ENCODE measurements at regions not wholly inside any gene's neighbourhood (a gene's known extent, or its start where the extent isn't known, plus 50 kb on each side); places are given as distances from the start of the nearest gene placed in this dataset.

- Histone ChIP-seq H3K27me3 (replicated peaks in 1 of 2; ENCODE audit: control insufficient read depth in 2 of 2, extremely low read depth in 1 of 2, insufficient read depth in 2 of 2, low read length in 1 of 2) (peaks cover 0 to 16% of the 10 kb centered on the region in 2 experiments), H3K9me3 (no peaks in the 10 kb centered on the region), H3K4me3 (ENCODE audit: control insufficient read depth in 1 of 2, extremely low read depth in 1 of 2, low read length in 1 of 2) (no peak overlapping the region), H3K36me3 (ENCODE audit: control insufficient read depth in 2 of 2, extremely low read depth in 1 of 2, insufficient read depth in 1 of 2, low read length in 1 of 2) (no peaks in the 10 kb centered on the region), H3K27ac (ENCODE audit: low read length) (no peak overlapping the region), H3K4me1 (ENCODE audit: control insufficient read depth in 1 of 2, extremely low read depth in 1 of 2, insufficient read depth in 2 of 2, low read length in 2 of 2) (no peaks in the 10 kb centered on the region)
- ChIA-PET CTCF (no interaction called here), POLR2A (no interaction called here)
- no peak for ATAC-seq (replicated peaks in 1 of 4)
- no peak for DNase-seq
- no peak overlapping the region for H3K27ac Mint-ChIP-seq
- peaks cover 0 to 4% of the 10 kb centered on the region in 2 donors for H3K27me3 Mint-ChIP-seq
- no peaks in the 10 kb centered on the region for H3K36me3 Mint-ChIP-seq
- peaks cover 0 to 4% (median 0%) of the 10 kb centered on the region in 3 donors for H3K9me3 Mint-ChIP-seq
- no peaks in the 10 kb centered on the region for H3K4me1 Mint-ChIP-seq
- no peak overlapping the region for H3K4me3 Mint-ChIP-seq
- WGBS (ENCODE audit: insufficient coverage), result 80% methylated on average over 7 of the region's 8 CpGs
These were observed 103.0 kb upstream of the RREB1 start for GRCh38 chr6:7004581-7005297.

DNA sequence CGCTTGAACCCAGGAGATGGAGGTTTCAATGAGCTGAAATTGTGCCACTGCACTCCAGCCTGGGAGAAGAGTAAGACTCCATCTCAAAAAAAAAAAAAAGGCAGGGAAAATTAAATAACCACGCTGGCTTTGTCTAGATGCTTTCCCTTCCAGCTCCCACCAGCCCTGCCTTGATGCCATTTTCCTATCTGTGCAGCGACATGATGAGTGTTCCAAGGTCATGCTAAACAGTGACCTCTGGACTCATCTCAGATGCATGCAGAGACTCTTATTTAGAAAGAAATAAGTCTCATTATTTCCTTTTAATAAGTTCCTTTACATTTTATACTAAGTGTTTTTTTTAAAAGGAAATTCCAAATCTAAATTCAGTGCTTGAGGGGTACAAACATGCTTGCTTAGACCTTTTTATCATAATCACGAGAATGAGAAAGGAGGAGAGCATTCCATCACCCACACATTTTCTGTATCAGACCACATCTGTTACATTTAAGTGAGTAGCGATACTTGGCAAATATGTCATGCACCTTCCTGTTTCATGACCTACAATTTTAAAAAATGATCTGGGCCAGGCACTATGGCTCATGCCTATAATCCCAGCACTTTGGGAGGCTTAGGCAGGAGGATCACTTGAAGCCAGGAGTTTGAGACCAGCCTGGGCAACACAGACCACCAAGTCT, 101.1 kb upstream of the RREB1 start:
- Histone ChIP-seq H3K9me3 (no peaks in the 10 kb centered on the region), H3K27me3 (replicated peaks in 1 of 2; ENCODE audit: control insufficient read depth in 2 of 2, extremely low read depth in 1 of 2, insufficient read depth in 2 of 2, low read length in 1 of 2) (peaks cover 0 to 12% of the 10 kb centered on the region in 2 experiments), H3K4me3 (ENCODE audit: control insufficient read depth in 1 of 2, extremely low read depth in 1 of 2, low read length in 1 of 2) (no peak overlapping the region), H3K4me1 (ENCODE audit: control insufficient read depth in 1 of 2, extremely low read depth in 1 of 2, insufficient read depth in 2 of 2, low read length in 2 of 2) (no peaks in the 10 kb centered on the region), H3K27ac (ENCODE audit: low read length) (no peak overlapping the region), H3K36me3 (ENCODE audit: control insufficient read depth in 2 of 2, extremely low read depth in 1 of 2, insufficient read depth in 1 of 2, low read length in 1 of 2) (no peaks in the 10 kb centered on the region)
- H3K36me3 Mint-ChIP-seq, result no peaks in the 10 kb centered on the region
- ATAC-seq (replicated peaks in 1 of 4) (no peak), DNase-seq (no peak)
- CTCF ChIA-PET, result no interaction called here
- no CpG with 5 or more reads among the region's 5 CpGs for WGBS (ENCODE audit: insufficient coverage)
- POLR2A ChIA-PET, result interaction anchor here in 1 of 2 donors (0.6 kb wide), 1 partner anchor 1105 kb away, joined by 3 read pairs; no protein-coding TSS in a partner anchor
- H3K27ac Mint-ChIP-seq, result no peak overlapping the region
- H3K4me1 Mint-ChIP-seq, result no peaks in the 10 kb centered on the region
- no peaks in the 10 kb centered on the region for H3K9me3 Mint-ChIP-seq
- no peak overlapping the region for H3K4me3 Mint-ChIP-seq
- peaks cover 0 to 6% of the 10 kb centered on the region in 2 donors for H3K27me3 Mint-ChIP-seq

DNA sequence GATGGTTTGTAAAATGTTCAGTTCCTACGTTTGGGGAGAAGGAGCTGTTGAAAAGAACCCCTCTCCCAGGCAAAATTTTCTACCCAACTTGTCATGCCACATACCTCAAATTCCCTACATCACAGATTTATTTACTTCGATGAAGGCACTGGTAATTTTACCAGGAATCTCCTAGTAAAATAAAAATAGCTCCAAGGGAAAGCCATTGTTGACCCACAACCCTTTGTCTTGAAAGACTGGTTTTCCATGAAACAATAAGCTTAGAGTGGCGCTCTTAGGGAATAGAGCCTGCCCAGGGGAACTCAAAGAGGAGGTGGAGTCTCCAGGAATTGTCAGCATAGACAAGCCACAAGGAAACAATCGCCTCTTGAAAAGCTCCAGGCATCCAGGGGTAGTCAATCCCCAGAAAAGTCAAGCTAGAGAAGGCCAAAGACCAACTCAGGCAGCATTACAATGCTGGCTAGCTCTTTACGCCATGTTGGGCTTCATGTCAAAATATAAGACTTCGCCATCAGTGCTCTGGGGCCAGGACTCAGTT, 99.2 kb upstream of the RREB1 start:
- Mint-ChIP-seq H3K4me1 (no peaks in the 10 kb centered on the region), H3K27ac (no peak overlapping the region), H3K27me3 (peaks cover 0 to 6% of the 10 kb centered on the region in 2 donors), H3K9me3 (no peaks in the 10 kb centered on the region), H3K4me3 (no peak overlapping the region), H3K36me3 (no peaks in the 10 kb centered on the region)
- H3K27ac ChIP-seq (ENCODE audit: low read length), result no peak overlapping the region
- POLR2A ChIA-PET, result no interaction called here
- H3K4me3 ChIP-seq (ENCODE audit: control insufficient read depth in 1 of 2, extremely low read depth in 1 of 2, low read length in 1 of 2), result no peak overlapping the region
- peaks cover 0 to 12% of the 10 kb centered on the region in 2 experiments for H3K27me3 ChIP-seq (replicated peaks in 1 of 2; ENCODE audit: control insufficient read depth in 2 of 2, extremely low read depth in 1 of 2, insufficient read depth in 2 of 2, low read length in 1 of 2)
- H3K36me3 ChIP-seq (ENCODE audit: control insufficient read depth in 2 of 2, extremely low read depth in 1 of 2, insufficient read depth in 1 of 2, low read length in 1 of 2), result no peaks in the 10 kb centered on the region
- CTCF ChIA-PET, result no interaction called here
- ATAC-seq (replicated peaks in 1 of 4) (no peak), DNase-seq (no peak)
- no peaks in the 10 kb centered on the region for H3K4me1 ChIP-seq (ENCODE audit: control insufficient read depth in 1 of 2, extremely low read depth in 1 of 2, insufficient read depth in 2 of 2, low read length in 2 of 2)
- no peaks in the 10 kb centered on the region for H3K9me3 ChIP-seq
- WGBS (ENCODE audit: insufficient coverage), result 89% methylated on average over 4 of the region's 6 CpGs

DNA sequence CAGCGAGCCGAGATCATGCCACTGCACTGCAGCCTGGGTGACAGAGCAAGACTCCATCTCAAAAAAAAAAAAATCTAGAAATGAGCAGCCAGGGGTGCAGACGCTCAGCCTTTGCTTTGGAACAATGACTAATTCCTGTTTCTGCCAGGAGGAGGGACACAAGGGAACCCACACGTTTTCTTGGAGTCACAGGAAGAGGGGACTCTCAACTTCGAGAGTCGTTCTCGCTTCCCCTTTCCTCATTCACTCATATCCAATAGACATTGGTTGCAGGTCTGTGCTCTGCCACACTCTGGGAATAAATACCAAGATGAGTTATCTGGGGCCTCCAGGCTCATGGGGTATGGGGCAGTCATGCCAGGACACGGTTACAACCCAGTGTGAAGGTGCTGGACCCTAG, 91.5 kb upstream of the RREB1 start:
- no peaks in the 10 kb centered on the region for H3K9me3 Mint-ChIP-seq
- no peaks in the 10 kb centered on the region for H3K9me3 ChIP-seq
- H3K4me3 ChIP-seq (ENCODE audit: control insufficient read depth in 1 of 2, extremely low read depth in 1 of 2, low read length in 1 of 2), result no peak overlapping the region
- DNase-seq (no peak), ATAC-seq (replicated peaks in 1 of 4) (no peak)
- H3K36me3 ChIP-seq (ENCODE audit: control insufficient read depth in 2 of 2, extremely low read depth in 1 of 2, insufficient read depth in 1 of 2, low read length in 1 of 2), result no peaks in the 10 kb centered on the region
- no peaks in the 10 kb centered on the region for H3K4me1 ChIP-seq (ENCODE audit: control insufficient read depth in 1 of 2, extremely low read depth in 1 of 2, insufficient read depth in 2 of 2, low read length in 2 of 2)
- H3K27ac Mint-ChIP-seq, result no peak overlapping the region
- H3K36me3 Mint-ChIP-seq, result no peaks in the 10 kb centered on the region
- no peak overlapping the region for H3K27ac ChIP-seq (ENCODE audit: low read length)
- H3K27me3 ChIP-seq (replicated peaks in 1 of 2; ENCODE audit: control insufficient read depth in 2 of 2, extremely low read depth in 1 of 2, insufficient read depth in 2 of 2, low read length in 1 of 2), result peaks cover 0 to 4% of the 10 kb centered on the region in 2 experiments
- POLR2A ChIA-PET, result interaction anchor here in 1 of 2 donors (0.7 kb wide), 1 partner anchor 139 kb away, joined by 3 read pairs; no protein-coding TSS in a partner anchor
- 85% methylated on average over 4 of the region's 8 CpGs for WGBS (ENCODE audit: insufficient coverage)
- H3K4me1 Mint-ChIP-seq, result no peaks in the 10 kb centered on the region
- CTCF ChIA-PET, result no interaction called here
- H3K4me3 Mint-ChIP-seq, result no peak overlapping the region
- H3K27me3 Mint-ChIP-seq, result peaks cover 0 to 6% of the 10 kb centered on the region in 2 donors

- Histone ChIP-seq H3K36me3 (ENCODE audit: control insufficient read depth in 2 of 2, extremely low read depth in 1 of 2, insufficient read depth in 1 of 2, low read length in 1 of 2) (no peaks in the 10 kb centered on the region), H3K9me3 (no peaks in the 10 kb centered on the region), H3K4me3 (ENCODE audit: control insufficient read depth in 1 of 2, extremely low read depth in 1 of 2, low read length in 1 of 2) (no peak overlapping the region), H3K4me1 (ENCODE audit: control insufficient read depth in 1 of 2, extremely low read depth in 1 of 2, insufficient read depth in 2 of 2, low read length in 2 of 2) (no peaks in the 10 kb centered on the region), H3K27me3 (replicated peaks in 1 of 2; ENCODE audit: control insufficient read depth in 2 of 2, extremely low read depth in 1 of 2, insufficient read depth in 2 of 2, low read length in 1 of 2) (peaks cover 0 to 23% of the 10 kb centered on the region in 2 experiments), H3K27ac (ENCODE audit: low read length) (no peak overlapping the region)
- H3K4me3 Mint-ChIP-seq, result no peak overlapping the region
- H3K27ac Mint-ChIP-seq, result no peak overlapping the region
- WGBS (ENCODE audit: insufficient coverage), result 54% methylated on average over 1 of the region's 2 CpGs
- ATAC-seq (replicated peaks in 1 of 4) (no peak), DNase-seq (no peak)
- ChIA-PET POLR2A (no interaction called here), CTCF (no interaction called here)
- H3K9me3 Mint-ChIP-seq, result no peaks in the 10 kb centered on the region
- peaks cover 3 to 5% of the 10 kb centered on the region in 2 donors for H3K27me3 Mint-ChIP-seq
- H3K36me3 Mint-ChIP-seq, result no peaks in the 10 kb centered on the region
- H3K4me1 Mint-ChIP-seq, result no peaks in the 10 kb centered on the region
These were observed 86.5 kb upstream of the RREB1 start for GRCh38 chr6:7021301-7021700.

GRCh38 chr6:7025861-7026260, 81.9 kb upstream of the RREB1 start:
- Mint-ChIP-seq H3K27ac (no peak overlapping the region), H3K4me3 (no peak overlapping the region), H3K27me3 (peaks cover 7 to 13% of the 10 kb centered on the region in 2 donors), H3K9me3 (no peaks in the 10 kb centered on the region), H3K36me3 (no peaks in the 10 kb centered on the region), H3K4me1 (no peaks in the 10 kb centered on the region)
- ChIA-PET CTCF (no interaction called here), POLR2A (interaction anchor here in 1 of 2 donors (0.8 kb wide), 1 partner anchor 1032 kb away, joined by 11 read pairs; no protein-coding TSS in a partner anchor)
- Histone ChIP-seq H3K36me3 (ENCODE audit: control insufficient read depth in 2 of 2, extremely low read depth in 1 of 2, insufficient read depth in 1 of 2, low read length in 1 of 2) (no peaks in the 10 kb centered on the region), H3K4me3 (ENCODE audit: control insufficient read depth in 1 of 2, extremely low read depth in 1 of 2, low read length in 1 of 2) (no peak overlapping the region), H3K27ac (ENCODE audit: low read length) (no peak overlapping the region), H3K27me3 (replicated peaks in 1 of 2; ENCODE audit: control insufficient read depth in 2 of 2, extremely low read depth in 1 of 2, insufficient read depth in 2 of 2, low read length in 1 of 2) (peaks cover 0 to 22% of the 10 kb centered on the region in 2 experiments), H3K9me3 (no peaks in the 10 kb centered on the region), H3K4me1 (ENCODE audit: control insufficient read depth in 1 of 2, extremely low read depth in 1 of 2, insufficient read depth in 2 of 2, low read length in 2 of 2) (no peaks in the 10 kb centered on the region)
- WGBS (ENCODE audit: insufficient coverage), result 69% methylated on average over 3 of the region's 4 CpGs
- no peak for ATAC-seq (replicated peaks in 1 of 4)
- no peak for DNase-seq
